ENCODE measurements at regions not wholly inside any gene's neighbourhood (a gene's known extent, or its start where the extent isn't known, plus 50 kb on each side); places are given as distances from the start of the nearest gene placed in this dataset.

- TF ChIP-seq CTCF (IDR thresholded peaks at IDR 0.05; ENCODE audit: low read depth, low read length, missing input control) (no peak), ZBTB33 (IDR thresholded peaks at IDR 0.05) (no peak), EGR1 (IDR thresholded peaks at IDR 0.05; ENCODE audit: low read depth in 2 of 2) (no peak), RAD21 (IDR thresholded peaks at IDR 0.05) (no peak), TAF1 (conservative IDR thresholded peaks at IDR 0.05) (no peak), RXRA (IDR thresholded peaks at IDR 0.05) (no peak), FOXA2 (IDR thresholded peaks at IDR 0.05) (no peak), GABPA (IDR thresholded peaks at IDR 0.05 in 1 of 2, conservative IDR thresholded peaks at IDR 0.05 in 1 of 2) (no peak), YY1 (IDR thresholded peaks at IDR 0.05) (no peak), SP1 (IDR thresholded peaks at IDR 0.05) (no peak)
- TF ChIP-seq, protein P1, sequence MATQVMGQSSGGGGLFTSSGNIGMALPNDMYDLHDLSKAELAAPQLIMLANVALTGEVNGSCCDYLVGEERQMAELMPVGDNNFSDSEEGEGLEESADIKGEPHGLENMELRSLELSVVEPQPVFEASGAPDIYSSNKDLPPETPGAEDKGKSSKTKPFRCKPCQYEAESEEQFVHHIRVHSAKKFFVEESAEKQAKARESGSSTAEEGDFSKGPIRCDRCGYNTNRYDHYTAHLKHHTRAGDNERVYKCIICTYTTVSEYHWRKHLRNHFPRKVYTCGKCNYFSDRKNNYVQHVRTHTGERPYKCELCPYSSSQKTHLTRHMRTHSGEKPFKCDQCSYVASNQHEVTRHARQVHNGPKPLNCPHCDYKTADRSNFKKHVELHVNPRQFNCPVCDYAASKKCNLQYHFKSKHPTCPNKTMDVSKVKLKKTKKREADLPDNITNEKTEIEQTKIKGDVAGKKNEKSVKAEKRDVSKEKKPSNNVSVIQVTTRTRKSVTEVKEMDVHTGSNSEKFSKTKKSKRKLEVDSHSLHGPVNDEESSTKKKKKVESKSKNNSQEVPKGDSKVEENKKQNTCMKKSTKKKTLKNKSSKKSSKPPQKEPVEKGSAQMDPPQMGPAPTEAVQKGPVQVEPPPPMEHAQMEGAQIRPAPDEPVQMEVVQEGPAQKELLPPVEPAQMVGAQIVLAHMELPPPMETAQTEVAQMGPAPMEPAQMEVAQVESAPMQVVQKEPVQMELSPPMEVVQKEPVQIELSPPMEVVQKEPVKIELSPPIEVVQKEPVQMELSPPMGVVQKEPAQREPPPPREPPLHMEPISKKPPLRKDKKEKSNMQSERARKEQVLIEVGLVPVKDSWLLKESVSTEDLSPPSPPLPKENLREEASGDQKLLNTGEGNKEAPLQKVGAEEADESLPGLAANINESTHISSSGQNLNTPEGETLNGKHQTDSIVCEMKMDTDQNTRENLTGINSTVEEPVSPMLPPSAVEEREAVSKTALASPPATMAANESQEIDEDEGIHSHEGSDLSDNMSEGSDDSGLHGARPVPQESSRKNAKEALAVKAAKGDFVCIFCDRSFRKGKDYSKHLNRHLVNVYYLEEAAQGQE (IDR thresholded peaks at IDR 0.05) = no peak
- TF ChIP-seq, protein P2, sequence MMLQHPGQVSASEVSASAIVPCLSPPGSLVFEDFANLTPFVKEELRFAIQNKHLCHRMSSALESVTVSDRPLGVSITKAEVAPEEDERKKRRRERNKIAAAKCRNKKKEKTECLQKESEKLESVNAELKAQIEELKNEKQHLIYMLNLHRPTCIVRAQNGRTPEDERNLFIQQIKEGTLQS (IDR thresholded peaks at IDR 0.05) = no peak
- TF ChIP-seq, protein P3, sequence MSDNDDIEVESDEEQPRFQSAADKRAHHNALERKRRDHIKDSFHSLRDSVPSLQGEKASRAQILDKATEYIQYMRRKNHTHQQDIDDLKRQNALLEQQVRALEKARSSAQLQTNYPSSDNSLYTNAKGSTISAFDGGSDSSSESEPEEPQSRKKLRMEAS (IDR thresholded peaks at IDR 0.05) = no peak
Measured at GRCh38 chr7:136654406-136654805, 214.0 kb upstream of the CHRM2 start.

Measured in liver (tissue), 3 donors.